ENCODE measurements at regions not wholly inside any gene's neighbourhood (a gene's known extent, or its start where the extent isn't known, plus 50 kb on each side); places are given as distances from the start of the nearest gene placed in this dataset.

DNA sequence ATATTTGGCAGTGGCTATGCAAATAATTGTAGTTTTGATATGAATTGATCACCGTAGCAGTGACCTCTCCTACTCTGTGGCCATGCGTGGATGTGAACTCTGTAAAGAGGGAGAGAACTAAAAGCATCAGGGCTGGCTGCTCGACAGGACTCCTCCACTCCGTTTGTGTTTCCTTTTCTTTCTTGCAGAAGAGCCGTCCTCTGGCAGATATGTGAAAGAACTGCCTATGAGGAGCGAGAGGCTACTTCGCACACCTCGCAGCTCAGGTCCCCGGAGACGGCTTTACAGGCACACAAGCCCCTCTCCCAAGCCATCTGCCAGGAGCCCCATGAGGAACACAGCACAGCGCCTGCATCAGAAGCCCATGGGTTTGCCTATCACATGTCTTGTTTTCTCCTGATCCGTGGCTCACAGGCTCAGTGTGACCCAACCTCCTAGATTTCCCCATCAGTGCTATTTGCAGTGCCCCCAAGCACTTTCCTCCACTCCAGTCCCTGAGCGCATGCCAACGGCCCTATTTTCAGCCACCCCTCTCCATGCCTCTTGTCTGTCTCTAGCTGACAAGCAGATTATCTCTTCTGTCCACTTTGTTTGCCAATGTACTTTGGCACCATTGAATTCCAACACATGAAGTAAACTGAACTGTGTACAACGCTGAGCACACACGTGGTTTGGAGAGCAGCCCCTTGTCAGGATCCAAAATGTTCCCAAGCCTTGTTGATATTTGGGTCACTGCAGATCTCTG is 164.3 kb upstream of the AKR1E2 start:
- H3K9me3 ChIP-seq (replicated peaks) = no peaks in the 10 kb centered on the region
- peaks cover 41% of the 10 kb centered on the region for H3K4me1 ChIP-seq (replicated peaks)
- DNase-seq (ENCODE audit: low read depth in 1 of 2, low spot score in 2 of 2) = no peak
- H3K4me3 ChIP-seq = no peak overlapping the region
- H3K27ac ChIP-seq = peak overlapping the region; percentile 100
- no peaks in the 10 kb centered on the region for H3K27me3 ChIP-seq (replicated peaks)
- H3K36me3 ChIP-seq = no peaks in the 10 kb centered on the region

GRCh38 chr10:4658777-4659176 is 167.2 kb upstream of the AKR1E2 start:
- H3K4me3 ChIP-seq = no peak overlapping the region
- H3K9me3 ChIP-seq (replicated peaks) = no peaks in the 10 kb centered on the region
- H3K36me3 ChIP-seq = no peaks in the 10 kb centered on the region
- peaks cover 26% of the 10 kb centered on the region for H3K4me1 ChIP-seq (replicated peaks)
- no peak for DNase-seq (ENCODE audit: low read depth in 1 of 2, low spot score in 2 of 2)
- H3K27ac ChIP-seq = no peak overlapping the region
- H3K27me3 ChIP-seq (replicated peaks) = no peaks in the 10 kb centered on the region

DNA sequence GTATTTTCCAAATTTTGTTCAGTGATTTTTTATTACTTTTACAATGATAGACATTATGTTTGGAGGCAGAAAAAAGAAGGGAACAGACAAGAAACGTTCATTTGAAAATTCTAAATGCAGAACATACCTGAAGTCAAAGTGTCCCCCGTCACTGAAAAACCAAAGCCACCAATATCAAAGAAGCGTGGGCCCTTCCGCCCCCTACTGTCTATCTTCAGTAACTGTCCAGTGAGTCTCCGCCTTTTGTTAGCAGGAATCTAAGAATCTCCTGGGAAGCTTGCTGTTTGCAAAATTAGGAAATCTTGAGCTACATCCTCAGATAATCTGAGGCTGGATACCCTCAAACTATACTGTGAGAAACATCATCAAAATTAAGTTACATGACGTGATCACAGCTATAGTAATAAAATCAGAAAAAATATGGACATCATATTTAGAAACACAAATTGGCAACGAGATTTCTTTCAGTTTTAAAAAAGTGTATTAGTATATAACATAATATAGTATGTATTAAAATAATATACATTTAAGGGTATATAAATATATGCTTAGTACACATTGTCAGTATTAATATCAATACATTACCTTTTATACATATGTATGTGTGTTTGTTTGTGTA is 169.3 kb upstream of the AKR1E2 start:
- H3K27ac ChIP-seq = no peak overlapping the region
- H3K4me3 ChIP-seq = no peak overlapping the region
- no peaks in the 10 kb centered on the region for H3K36me3 ChIP-seq
- no peaks in the 10 kb centered on the region for H3K9me3 ChIP-seq (replicated peaks)
- no peaks in the 10 kb centered on the region for H3K27me3 ChIP-seq (replicated peaks)
- peaks cover 6% of the 10 kb centered on the region for H3K4me1 ChIP-seq (replicated peaks)
- DNase-seq (ENCODE audit: low read depth in 1 of 2, low spot score in 2 of 2) = peak in 1 of 2 experiments; percentile 46

DNA sequence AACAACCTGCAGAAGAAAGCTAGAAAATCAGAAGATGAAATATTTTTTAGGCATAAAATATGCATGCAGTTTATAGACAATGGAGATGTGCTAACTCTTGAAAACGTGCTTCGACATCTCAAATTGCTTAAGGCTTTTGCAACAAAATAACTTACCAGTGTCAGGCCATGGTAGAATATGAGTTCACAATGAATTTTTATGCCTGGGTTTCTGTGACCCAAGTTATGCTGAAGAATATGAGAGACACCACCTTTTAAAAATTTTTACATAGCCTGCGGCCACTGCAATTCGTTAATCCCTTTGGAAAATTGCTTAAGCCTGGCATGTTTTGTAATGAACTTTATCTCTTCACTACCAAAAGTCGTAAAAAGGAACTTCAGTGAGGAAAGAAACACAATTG is 170.1 kb upstream of the AKR1E2 start:
- no peak overlapping the region for H3K4me3 ChIP-seq
- H3K9me3 ChIP-seq (replicated peaks) = no peaks in the 10 kb centered on the region
- DNase-seq (ENCODE audit: low read depth in 1 of 2, low spot score in 2 of 2) = no peak
- H3K36me3 ChIP-seq = no peaks in the 10 kb centered on the region
- H3K4me1 ChIP-seq (replicated peaks) = peaks cover 4% of the 10 kb centered on the region; the same call in 1 of the 2 replicates
- no peaks in the 10 kb centered on the region for H3K27me3 ChIP-seq (replicated peaks)
- H3K27ac ChIP-seq = no peak overlapping the region

DNA sequence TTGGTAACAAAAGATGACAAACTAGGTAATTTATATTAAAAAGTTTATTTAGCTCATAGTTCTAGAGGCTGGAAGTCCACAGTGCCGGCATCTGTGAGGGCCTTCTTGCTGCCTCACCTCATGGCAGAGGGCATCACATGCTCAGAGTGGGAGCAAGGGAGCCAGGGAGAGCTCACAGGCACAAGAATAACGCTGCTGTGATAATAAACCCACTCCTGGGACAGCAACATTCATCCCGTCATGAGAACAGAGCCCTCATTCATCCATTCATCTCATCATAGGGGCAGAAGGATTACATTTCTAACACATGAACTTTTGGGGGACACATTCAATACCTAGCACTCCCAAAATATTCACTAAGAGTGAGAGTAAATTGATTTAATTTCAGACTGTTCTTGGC is 170.6 kb upstream of the AKR1E2 start:
- DNase-seq (ENCODE audit: low read depth in 1 of 2, low spot score in 2 of 2) = no peak
- H3K4me3 ChIP-seq = no peak overlapping the region
- no peaks in the 10 kb centered on the region for H3K27me3 ChIP-seq (replicated peaks)
- peaks cover 9% of the 10 kb centered on the region for H3K4me1 ChIP-seq (replicated peaks)
- no peaks in the 10 kb centered on the region for H3K9me3 ChIP-seq (replicated peaks)
- H3K36me3 ChIP-seq = no peaks in the 10 kb centered on the region
- H3K27ac ChIP-seq = no peak overlapping the region

DNA sequence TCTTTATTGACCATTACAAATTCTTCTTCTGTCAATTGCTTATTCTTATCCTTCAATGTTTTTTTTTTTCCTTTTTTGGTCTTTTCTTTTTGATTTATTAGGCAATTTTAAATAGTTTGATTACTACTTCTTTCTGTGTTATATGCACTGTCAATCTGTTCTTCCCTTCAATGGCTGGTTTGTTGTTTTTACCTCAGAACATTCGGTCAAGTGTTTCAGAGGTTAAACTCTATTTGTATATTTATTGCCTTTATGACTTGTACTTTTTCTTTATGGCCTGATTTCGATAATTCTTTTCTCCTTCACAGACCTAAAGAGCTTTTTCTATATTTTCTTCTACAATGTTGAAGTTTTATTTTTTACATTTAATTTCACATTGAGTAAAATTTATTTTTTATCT is 171.5 kb upstream of the AKR1E2 start:
- Histone ChIP-seq H3K27me3 (replicated peaks) (no peaks in the 10 kb centered on the region), H3K4me1 (replicated peaks) (peaks cover 16% of the 10 kb centered on the region), H3K27ac (no peak overlapping the region), H3K9me3 (replicated peaks) (no peaks in the 10 kb centered on the region), H3K36me3 (no peaks in the 10 kb centered on the region), H3K4me3 (no peak overlapping the region)
- DNase-seq (ENCODE audit: low read depth in 1 of 2, low spot score in 2 of 2) = no peak

GRCh38 chr10:4653160-4653559 is 172.8 kb upstream of the AKR1E2 start:
- no peak for DNase-seq (ENCODE audit: low read depth in 1 of 2, low spot score in 2 of 2)
- no peak overlapping the region for H3K4me3 ChIP-seq
- H3K4me1 ChIP-seq (replicated peaks) = peaks cover 16% of the 10 kb centered on the region
- H3K9me3 ChIP-seq (replicated peaks) = no peaks in the 10 kb centered on the region
- H3K27ac ChIP-seq = no peak overlapping the region
- no peaks in the 10 kb centered on the region for H3K27me3 ChIP-seq (replicated peaks)
- no peaks in the 10 kb centered on the region for H3K36me3 ChIP-seq

DNA sequence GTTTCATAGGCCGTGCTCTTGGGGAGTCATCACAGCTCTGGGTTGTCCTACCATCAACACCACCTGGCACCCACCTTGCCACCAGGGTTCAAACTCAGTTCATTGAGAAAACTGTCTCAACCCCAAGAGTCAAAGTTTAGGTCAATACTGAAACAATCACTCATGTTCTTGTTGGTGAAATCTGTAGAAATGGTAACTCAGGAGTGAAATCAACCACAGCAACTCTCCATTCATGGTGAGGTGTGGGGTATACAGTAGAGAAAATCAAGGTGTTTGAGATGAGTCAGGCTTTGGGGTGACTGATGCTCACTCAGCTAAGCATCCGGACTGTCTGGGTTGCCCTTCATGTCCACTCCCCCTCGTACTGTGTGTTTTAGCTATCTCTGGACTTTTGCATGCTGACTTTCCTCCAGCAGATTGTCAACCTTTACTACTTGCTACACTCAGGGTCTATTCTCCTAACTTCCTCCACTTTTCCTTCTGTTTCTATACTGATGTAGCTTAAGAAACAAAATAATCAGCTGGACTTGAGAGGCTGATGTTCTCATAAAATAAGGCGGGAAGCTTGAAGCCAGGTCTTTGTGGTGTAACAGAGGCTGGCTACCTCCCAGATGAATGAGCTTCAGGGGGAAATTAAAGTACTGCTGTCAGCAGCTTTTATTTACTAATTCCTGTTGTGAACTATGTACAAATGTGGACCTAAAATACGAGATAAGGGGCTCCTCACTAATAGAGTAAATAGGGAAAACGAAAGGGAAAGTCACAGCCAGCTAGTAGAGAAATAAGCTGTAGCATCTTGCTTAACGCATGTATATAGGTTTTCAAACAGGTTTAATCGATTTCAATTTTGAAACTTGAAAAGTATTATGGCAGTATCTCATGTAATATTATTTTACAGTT is 173.6 kb upstream of the AKR1E2 start:
- Histone ChIP-seq H3K4me1 (replicated peaks) (peaks cover 16% of the 10 kb centered on the region), H3K27ac (no peak overlapping the region), H3K36me3 (no peaks in the 10 kb centered on the region), H3K4me3 (no peak overlapping the region), H3K9me3 (replicated peaks) (no peaks in the 10 kb centered on the region), H3K27me3 (replicated peaks) (no peaks in the 10 kb centered on the region)
- no peak for DNase-seq (ENCODE audit: low read depth in 1 of 2, low spot score in 2 of 2)

GRCh38 chr10:4651404-4652037 is 174.5 kb upstream of the AKR1E2 start:
- no peak for DNase-seq (ENCODE audit: low read depth in 1 of 2, low spot score in 2 of 2)
- H3K4me3 ChIP-seq = no peak overlapping the region
- no peaks in the 10 kb centered on the region for H3K27me3 ChIP-seq (replicated peaks)
- H3K27ac ChIP-seq = no peak overlapping the region
- H3K4me1 ChIP-seq (replicated peaks) = peaks cover 13% of the 10 kb centered on the region
- no peaks in the 10 kb centered on the region for H3K9me3 ChIP-seq (replicated peaks)
- no peaks in the 10 kb centered on the region for H3K36me3 ChIP-seq

DNA sequence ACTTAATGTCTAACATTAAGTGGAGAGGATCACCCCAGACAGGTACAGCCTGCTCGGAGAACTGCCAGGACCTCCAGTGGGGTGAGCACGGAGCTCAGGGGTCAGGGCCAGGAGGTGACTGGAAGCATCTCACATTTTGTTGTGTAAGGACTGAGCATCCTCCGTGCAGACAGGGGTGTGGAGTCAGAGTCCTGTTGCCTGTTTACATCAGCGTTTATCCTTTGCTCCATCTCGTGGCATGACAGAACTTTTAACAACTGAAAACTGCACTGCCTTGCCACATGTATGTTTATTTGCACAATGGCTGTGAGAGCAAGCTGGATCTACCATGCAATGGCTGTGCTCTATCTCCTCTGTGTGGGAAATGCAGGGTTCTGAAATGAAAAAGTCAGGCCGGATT is 175.4 kb upstream of the AKR1E2 start:
- Histone ChIP-seq H3K27me3 (replicated peaks) (no peaks in the 10 kb centered on the region), H3K36me3 (no peaks in the 10 kb centered on the region), H3K27ac (no peak overlapping the region), H3K4me3 (no peak overlapping the region), H3K4me1 (replicated peaks) (peaks cover 12% of the 10 kb centered on the region), H3K9me3 (replicated peaks) (no peaks in the 10 kb centered on the region)
- DNase-seq (ENCODE audit: low read depth in 1 of 2, low spot score in 2 of 2) = peak in 1 of 2 experiments; percentile 55

DNA sequence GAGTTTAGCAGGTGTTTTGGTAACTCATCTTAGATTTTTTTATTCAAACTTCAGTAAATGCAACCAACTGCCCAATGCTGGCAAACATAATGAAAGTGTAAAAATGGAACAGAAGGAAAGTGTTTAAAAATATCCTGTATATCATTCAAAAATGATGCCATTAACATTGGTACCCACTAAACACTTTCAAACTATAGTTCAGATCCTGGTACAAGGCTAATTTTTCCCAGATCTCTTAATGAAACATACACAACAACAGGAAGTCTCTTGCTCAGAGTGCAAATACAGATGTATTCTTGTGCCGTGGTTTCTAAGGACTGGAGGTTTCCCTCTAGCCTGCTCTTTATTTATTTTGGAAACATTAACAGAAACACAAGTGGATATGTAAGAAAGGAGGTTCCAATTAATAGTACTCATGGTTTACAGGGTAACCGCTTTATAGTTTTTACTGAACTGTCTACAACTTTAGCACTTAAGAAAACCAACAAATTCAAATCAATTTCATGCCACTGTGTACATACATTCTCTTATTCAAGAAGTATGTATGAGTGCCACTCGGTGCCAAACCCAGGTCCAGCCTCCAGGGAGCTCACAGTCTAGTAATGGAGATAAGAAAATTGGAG is 176.0 kb upstream of the AKR1E2 start:
- Histone ChIP-seq H3K36me3 (no peaks in the 10 kb centered on the region), H3K4me1 (replicated peaks) (peaks cover 12% of the 10 kb centered on the region), H3K27me3 (replicated peaks) (no peaks in the 10 kb centered on the region), H3K9me3 (replicated peaks) (no peaks in the 10 kb centered on the region), H3K27ac (peak overlapping the region; percentile 15; the same call in 1 of the 2 replicates), H3K4me3 (no peak overlapping the region)
- DNase-seq (ENCODE audit: low read depth in 1 of 2, low spot score in 2 of 2) = peak in 1 of 2 experiments; percentile 42

DNA sequence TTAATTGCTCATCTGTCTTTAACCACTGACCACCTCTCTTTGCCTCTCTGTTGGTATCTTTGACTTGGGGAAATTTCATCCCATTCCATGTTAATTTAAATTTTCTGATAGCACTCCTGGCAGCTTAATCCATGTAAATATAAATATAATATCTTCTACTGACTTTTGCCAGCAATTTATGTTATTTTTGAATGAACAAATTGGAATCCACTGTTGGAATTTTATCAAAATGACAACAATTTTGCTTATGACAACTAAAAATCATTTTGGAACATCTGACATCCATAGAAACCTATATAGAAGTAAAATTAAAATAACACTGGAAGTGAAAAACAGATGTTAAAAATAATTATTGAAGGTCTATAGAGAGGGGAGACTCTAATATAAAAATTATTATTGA is 176.5 kb upstream of the AKR1E2 start:
- Histone ChIP-seq H3K4me3 (no peak overlapping the region), H3K4me1 (replicated peaks) (peaks cover 12% of the 10 kb centered on the region), H3K27ac (no peak overlapping the region), H3K36me3 (no peaks in the 10 kb centered on the region), H3K9me3 (replicated peaks) (no peaks in the 10 kb centered on the region), H3K27me3 (replicated peaks) (no peaks in the 10 kb centered on the region)
- no peak for DNase-seq (ENCODE audit: low read depth in 1 of 2, low spot score in 2 of 2)

GRCh38 chr10:4648999-4649398 is 177.0 kb upstream of the AKR1E2 start:
- no peak overlapping the region for H3K27ac ChIP-seq
- no peaks in the 10 kb centered on the region for H3K9me3 ChIP-seq (replicated peaks)
- no peaks in the 10 kb centered on the region for H3K36me3 ChIP-seq
- no peaks in the 10 kb centered on the region for H3K27me3 ChIP-seq (replicated peaks)
- peaks cover 12% of the 10 kb centered on the region for H3K4me1 ChIP-seq (replicated peaks)
- no peak for DNase-seq (ENCODE audit: low read depth in 1 of 2, low spot score in 2 of 2)
- H3K4me3 ChIP-seq = no peak overlapping the region
